HepG2 (cell line): ENCODE measurements at regions not wholly inside any gene's neighbourhood (a gene's known extent, or its start where the extent isn't known, plus 50 kb on each side); places are given as distances from the start of the nearest gene placed in this dataset.

Source experiments
- CAMTA2 ChIP-seq: sonication (generic); formaldehyde crosslinking; IDR thresholded peaks from 2 replicates; pipeline ENCODE4 v1.4.0; 2020; ENCODE audit warnings: mild to moderate bottlenecking, missing genetic modification reagents, borderline replicate concordance
- EED ChIP-seq: sonication (generic); formaldehyde crosslinking; IDR thresholded peaks from 2 replicates; pipeline ENCODE4 v1.5.0; 2020; ENCODE audit warnings: mild to moderate bottlenecking, missing genetic modification reagents
- HOXD1 ChIP-seq: sonication (generic); formaldehyde crosslinking; IDR thresholded peaks from 2 replicates; pipeline ENCODE4 v1.5.0; 2020; ENCODE audit warnings: missing genetic modification reagents
- KAT7 ChIP-seq: IDR thresholded peaks from 2 replicates; pipeline ENCODE4 v1.6.1; 2018; ENCODE audit warnings: borderline replicate concordance, missing compliant biosample characterization
- KLF11 ChIP-seq: IDR thresholded peaks from 2 replicates; pipeline ENCODE4 v1.6.1; 2016; ENCODE audit warnings: missing compliant biosample characterization
- MBD4 ChIP-seq: IDR thresholded peaks from 2 replicates; pipeline ENCODE4 v1.6.1; 2012; ENCODE audit warnings: low read length, inconsistent platforms, borderline replicate concordance
- MEIS2 ChIP-seq: sonication (generic); formaldehyde crosslinking; IDR thresholded peaks from 2 replicates; pipeline ENCODE4 v1.9.0; 2021; ENCODE audit warnings: mild to moderate bottlenecking, missing genetic modification reagents
- MTF1 ChIP-seq: sonication (generic); formaldehyde crosslinking; IDR thresholded peaks from 2 replicates; pipeline ENCODE4 v1.5.0; 2020; ENCODE audit warnings: missing genetic modification reagents
- NFYC ChIP-seq: IDR thresholded peaks from 2 replicates; pipeline ENCODE4 v1.6.1; 2016; ENCODE audit warnings: missing genetic modification reagents, missing compliant biosample characterization
- POLR2A ChIP-seq, 2 experiments: IDR thresholded peaks; 2 replicates each; pipeline ENCODE4 v1.6.1; 2011; ENCODE audit warnings: low read depth in 2 of 2, low read length in 2 of 2, mild to moderate bottlenecking in 1 of 2, moderate library complexity in 1 of 2; ENCODE audit not compliant: insufficient read depth in 1 of 2
- POLR2AphosphoS2 ChIP-seq: IDR thresholded peaks from 2 replicates; pipeline ENCODE4 v1.6.1; 2011; ENCODE audit warnings: low read depth, low read length, improper control_type of control experiment
- RCOR2 ChIP-seq: IDR thresholded peaks from 2 replicates; pipeline ENCODE4 v1.6.1; 2016; ENCODE audit warnings: missing biosample characterization, missing genetic modification reagents
- SAP130 ChIP-seq: IDR thresholded peaks from 2 replicates; pipeline ENCODE4 v1.6.1; 2016; ENCODE audit warnings: low read depth
- SP1 ChIP-seq, 2 experiments: fragments of 450-650 bp in 1 of 2; sonication (generic) in 1 of 2; formaldehyde crosslinking in 1 of 2; IDR thresholded peaks; 2 replicates each; pipeline versions ENCODE4 v1.4.0 to v1.6.1; 2016 to 2020; ENCODE audit warnings: missing genetic modification reagents in 1 of 2
- TOPORS ChIP-seq: sonication (generic); formaldehyde crosslinking; IDR thresholded peaks from 2 replicates; pipeline ENCODE4 v1.8.0; 2023; ENCODE audit warnings: mild to moderate bottlenecking, missing genetic modification reagents
- XBP1 ChIP-seq: sonication (generic); formaldehyde crosslinking; IDR thresholded peaks from 2 replicates; pipeline ENCODE4 v1.5.0; 2020; ENCODE audit warnings: missing genetic modification reagents
- ZBTB8A ChIP-seq: sonication (generic); formaldehyde crosslinking; IDR thresholded peaks from 2 replicates; pipeline ENCODE4 v1.4.0; 2020; ENCODE audit warnings: mild to moderate bottlenecking, low read depth, missing genetic modification reagents, borderline replicate concordance
- ZFAT ChIP-seq: sonication (generic); formaldehyde crosslinking; conservative IDR thresholded peaks from 2 replicates; pipeline ENCODE4 v1.8.1; 2023; ENCODE audit warnings: missing genetic modification reagents, inconsistent platforms
- ZNF230 ChIP-seq: sonication (generic); formaldehyde crosslinking; IDR thresholded peaks from 2 replicates; pipeline ENCODE4 v1.4.0; 2020; ENCODE audit warnings: mild to moderate bottlenecking, missing genetic modification reagents
- ZNF232 ChIP-seq: sonication (generic); formaldehyde crosslinking; IDR thresholded peaks from 2 replicates; pipeline ENCODE4 v1.4.0; 2020; ENCODE audit warnings: missing genetic modification reagents, borderline replicate concordance
- ZNF24 ChIP-seq: fragments of 450-650 bp; IDR thresholded peaks from 2 replicates; pipeline ENCODE4 v1.6.1; 2017; ENCODE audit warnings: antibody characterized with exemption, mild to moderate bottlenecking
- ZNF317 ChIP-seq: sonication (generic); formaldehyde crosslinking; IDR thresholded peaks from 2 replicates; pipeline ENCODE4 v1.5.0; 2020; ENCODE audit warnings: mild to moderate bottlenecking, missing genetic modification reagents
- ZNF569 ChIP-seq: sonication (generic); formaldehyde crosslinking; IDR thresholded peaks from 2 replicates; pipeline ENCODE4 v1.5.0; 2020; ENCODE audit warnings: mild to moderate bottlenecking, missing genetic modification reagents, moderate library complexity, borderline replicate concordance
- ZNF616 ChIP-seq: sonication (generic); formaldehyde crosslinking; IDR thresholded peaks from 2 replicates; pipeline ENCODE4 v1.5.0; 2020; ENCODE audit warnings: low read depth, mild to moderate bottlenecking, missing genetic modification reagents
- ZNF788 ChIP-seq: sonication (generic); formaldehyde crosslinking; IDR thresholded peaks from 2 replicates; pipeline ENCODE4 v1.5.0; 2020; ENCODE audit warnings: mild to moderate bottlenecking, missing genetic modification reagents, borderline replicate concordance
- ZNF891 ChIP-seq: sonication (generic); formaldehyde crosslinking; IDR thresholded peaks from 2 replicates; pipeline ENCODE4 v1.5.0; 2020; ENCODE audit warnings: mild to moderate bottlenecking, missing genetic modification reagents
- TF ChIP-seq, protein P1 (sequence below): sonication (generic); formaldehyde crosslinking; IDR thresholded peaks from 2 replicates; pipeline ENCODE4 v1.4.0; 2020; ENCODE audit warnings: missing genetic modification reagents
- TF ChIP-seq, protein P2 (sequence below), 2 experiments: fragments of 450-650 bp in 1 of 2; sonication (generic) in 1 of 2; formaldehyde crosslinking; IDR thresholded peaks; 2 replicates each; pipeline versions ENCODE4 v1.5.0 to v1.8.0; 2020 to 2022; ENCODE audit warnings: mild to moderate bottlenecking in 1 of 2, missing genetic modification reagents in 1 of 2
- TF ChIP-seq, protein P3 (sequence below): sonication (generic); formaldehyde crosslinking; IDR thresholded peaks from 2 replicates; pipeline ENCODE4 v1.8.0; 2022; ENCODE audit warnings: missing genetic modification reagents, mild to moderate bottlenecking, borderline replicate concordance

DNA sequence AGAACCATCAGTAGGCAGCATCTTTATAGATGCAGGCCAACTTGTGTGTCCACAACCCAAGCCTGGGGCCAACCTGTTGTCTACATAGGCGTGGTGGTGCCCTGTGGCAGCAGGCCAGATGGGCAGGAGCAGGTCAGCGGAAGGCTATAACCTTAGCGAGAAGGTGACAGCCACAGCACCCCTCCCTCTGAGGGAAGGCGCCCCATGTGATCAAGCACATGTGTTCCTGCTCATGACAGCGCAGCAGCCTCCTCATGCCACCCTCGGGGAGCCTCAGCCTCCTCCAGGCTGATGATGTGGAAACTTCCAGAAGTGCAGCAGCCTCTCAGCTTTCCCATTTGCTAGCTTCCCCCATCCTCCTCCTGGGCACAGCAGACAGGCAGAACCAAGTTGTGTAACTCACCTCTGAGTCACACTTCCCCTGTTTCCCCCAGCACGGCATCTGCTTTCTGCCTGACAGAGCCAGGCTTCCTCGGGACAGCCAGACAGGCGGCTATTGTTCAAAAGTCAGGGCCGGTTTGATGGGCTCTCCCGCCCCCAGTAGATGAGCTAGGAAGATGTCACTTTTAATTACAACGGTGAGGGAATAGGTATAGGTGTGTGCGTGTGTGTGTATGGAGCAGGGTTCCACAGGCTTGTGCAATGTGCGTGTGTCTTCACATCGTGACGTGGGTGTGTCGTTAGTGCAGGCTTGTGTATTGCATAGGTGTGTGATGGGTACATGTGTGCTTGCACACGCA lies 312.0 kb upstream of the ZMIZ1 start (continued):
- TF ChIP-seq, protein P1, sequence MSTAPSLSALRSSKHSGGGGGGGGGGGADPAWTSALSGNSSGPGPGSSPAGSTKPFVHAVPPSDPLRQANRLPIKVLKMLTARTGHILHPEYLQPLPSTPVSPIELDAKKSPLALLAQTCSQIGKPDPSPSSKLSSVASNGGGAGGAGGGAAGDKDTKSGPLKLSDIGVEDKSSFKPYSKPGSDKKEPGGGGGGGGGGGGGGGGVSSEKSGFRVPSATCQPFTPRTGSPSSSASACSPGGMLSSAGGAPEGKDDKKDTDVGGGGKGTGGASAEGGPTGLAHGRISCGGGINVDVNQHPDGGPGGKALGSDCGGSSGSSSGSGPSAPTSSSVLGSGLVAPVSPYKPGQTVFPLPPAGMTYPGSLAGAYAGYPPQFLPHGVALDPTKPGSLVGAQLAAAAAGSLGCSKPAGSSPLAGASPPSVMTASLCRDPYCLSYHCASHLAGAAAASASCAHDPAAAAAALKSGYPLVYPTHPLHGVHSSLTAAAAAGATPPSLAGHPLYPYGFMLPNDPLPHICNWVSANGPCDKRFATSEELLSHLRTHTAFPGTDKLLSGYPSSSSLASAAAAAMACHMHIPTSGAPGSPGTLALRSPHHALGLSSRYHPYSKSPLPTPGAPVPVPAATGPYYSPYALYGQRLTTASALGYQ (CRISPR knock-in tag): no peak
- peak; percentile 68 for TF ChIP-seq SAP130
- TF ChIP-seq, protein P2, sequence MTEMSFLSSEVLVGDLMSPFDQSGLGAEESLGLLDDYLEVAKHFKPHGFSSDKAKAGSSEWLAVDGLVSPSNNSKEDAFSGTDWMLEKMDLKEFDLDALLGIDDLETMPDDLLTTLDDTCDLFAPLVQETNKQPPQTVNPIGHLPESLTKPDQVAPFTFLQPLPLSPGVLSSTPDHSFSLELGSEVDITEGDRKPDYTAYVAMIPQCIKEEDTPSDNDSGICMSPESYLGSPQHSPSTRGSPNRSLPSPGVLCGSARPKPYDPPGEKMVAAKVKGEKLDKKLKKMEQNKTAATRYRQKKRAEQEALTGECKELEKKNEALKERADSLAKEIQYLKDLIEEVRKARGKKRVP (CRISPR knock-in tag; IDR thresholded peaks at IDR 0.05): 0 out of 4 replicates have a peak, but pooled peaks of 1 of the 2 experiments have one; percentile 36
- no peak for TF ChIP-seq HOXD1
- TF ChIP-seq SP1 (IDR thresholded peaks at IDR 0.05): no peak
- no peak for TF ChIP-seq SP1 (CRISPR knock-in tag; IDR thresholded peaks at IDR 0.05)
- TF ChIP-seq, protein P3, sequence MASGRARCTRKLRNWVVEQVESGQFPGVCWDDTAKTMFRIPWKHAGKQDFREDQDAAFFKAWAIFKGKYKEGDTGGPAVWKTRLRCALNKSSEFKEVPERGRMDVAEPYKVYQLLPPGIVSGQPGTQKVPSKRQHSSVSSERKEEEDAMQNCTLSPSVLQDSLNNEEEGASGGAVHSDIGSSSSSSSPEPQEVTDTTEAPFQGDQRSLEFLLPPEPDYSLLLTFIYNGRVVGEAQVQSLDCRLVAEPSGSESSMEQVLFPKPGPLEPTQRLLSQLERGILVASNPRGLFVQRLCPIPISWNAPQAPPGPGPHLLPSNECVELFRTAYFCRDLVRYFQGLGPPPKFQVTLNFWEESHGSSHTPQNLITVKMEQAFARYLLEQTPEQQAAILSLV: no peak
- TF ChIP-seq KAT7 (CRISPR knock-in tag): no peak
- no peak for TF ChIP-seq EED
- TF ChIP-seq NFYC (CRISPR knock-in tag): no peak
- TF ChIP-seq POLR2A (IDR thresholded peaks at IDR 0.05; ENCODE audit: insufficient read depth in 1 of 2, low read depth in 2 of 2, low read length in 2 of 2): no peak
- no peak for TF ChIP-seq ZNF569 (CRISPR knock-in tag)
- no peak for TF ChIP-seq ZNF788 (CRISPR knock-in tag)
- TF ChIP-seq ZNF230 (CRISPR knock-in tag): no peak
- no peak for TF ChIP-seq ZFAT
- 0 out of 2 replicates have a peak, but pooled peaks have one; percentile 20 for TF ChIP-seq RCOR2
- TF ChIP-seq ZNF24: no peak
- TF ChIP-seq POLR2AphosphoS2: no peak
- no peak for TF ChIP-seq ZNF317
- no peak for TF ChIP-seq ZNF891 (CRISPR knock-in tag)
- no peak for TF ChIP-seq MEIS2 (CRISPR knock-in tag)
- no peak for TF ChIP-seq ZBTB8A (CRISPR knock-in tag)
- TF ChIP-seq TOPORS (CRISPR knock-in tag): no peak
- TF ChIP-seq XBP1: no peak
- TF ChIP-seq CAMTA2 (CRISPR knock-in tag): no peak
- no peak for TF ChIP-seq MBD4
- no peak for TF ChIP-seq ZNF232
- no peak for TF ChIP-seq MTF1 (CRISPR knock-in tag)
- no peak for TF ChIP-seq KLF11 (CRISPR knock-in tag)
- no peak for TF ChIP-seq ZNF616
